B cell (primary cell): ENCODE measurements at regions not wholly inside any gene's neighbourhood (a gene's known extent, or its start where the extent isn't known, plus 50 kb on each side); places are given as distances from the start of the nearest gene placed in this dataset.

ENCODE experiments used
- EZH2 ChIP-seq: IDR thresholded peaks from 2 replicates; pipeline ENCODE4 v1.6.1; 2012; ENCODE audit warnings: borderline replicate concordance, low read depth, mild to moderate bottlenecking, moderate library complexity, low read length; ENCODE audit not compliant: insufficient read depth, poor library complexity, severe bottlenecking
- TF ChIP-seq, protein P1 (sequence below): fragments of 200-600 bp; IDR thresholded peaks from one replicate; pipeline ENCODE4 v1.8.0; 2022; ENCODE audit warnings: antibody characterized with exemption, mild to moderate bottlenecking

DNA sequence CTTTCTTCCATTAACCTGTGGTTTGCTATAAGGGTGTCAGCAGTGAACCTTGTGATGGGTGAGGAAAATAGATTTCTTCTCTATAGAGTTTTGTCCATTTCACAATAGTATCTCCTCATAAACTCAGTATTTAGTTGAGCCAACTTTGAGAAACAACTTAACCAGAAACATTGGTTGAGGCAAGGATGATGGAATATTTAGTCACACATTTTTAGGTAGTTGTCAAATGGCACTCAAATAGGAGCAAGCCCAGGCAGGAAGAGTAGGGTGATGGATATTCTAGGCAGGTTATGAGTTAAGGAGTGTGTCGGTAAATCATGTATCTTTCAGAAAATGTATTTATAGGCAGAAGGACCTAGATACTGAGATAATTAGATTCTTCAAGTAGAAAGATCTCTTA lies 1267.6 kb downstream of the SLC16A7 start:
- TF ChIP-seq, protein P1, sequence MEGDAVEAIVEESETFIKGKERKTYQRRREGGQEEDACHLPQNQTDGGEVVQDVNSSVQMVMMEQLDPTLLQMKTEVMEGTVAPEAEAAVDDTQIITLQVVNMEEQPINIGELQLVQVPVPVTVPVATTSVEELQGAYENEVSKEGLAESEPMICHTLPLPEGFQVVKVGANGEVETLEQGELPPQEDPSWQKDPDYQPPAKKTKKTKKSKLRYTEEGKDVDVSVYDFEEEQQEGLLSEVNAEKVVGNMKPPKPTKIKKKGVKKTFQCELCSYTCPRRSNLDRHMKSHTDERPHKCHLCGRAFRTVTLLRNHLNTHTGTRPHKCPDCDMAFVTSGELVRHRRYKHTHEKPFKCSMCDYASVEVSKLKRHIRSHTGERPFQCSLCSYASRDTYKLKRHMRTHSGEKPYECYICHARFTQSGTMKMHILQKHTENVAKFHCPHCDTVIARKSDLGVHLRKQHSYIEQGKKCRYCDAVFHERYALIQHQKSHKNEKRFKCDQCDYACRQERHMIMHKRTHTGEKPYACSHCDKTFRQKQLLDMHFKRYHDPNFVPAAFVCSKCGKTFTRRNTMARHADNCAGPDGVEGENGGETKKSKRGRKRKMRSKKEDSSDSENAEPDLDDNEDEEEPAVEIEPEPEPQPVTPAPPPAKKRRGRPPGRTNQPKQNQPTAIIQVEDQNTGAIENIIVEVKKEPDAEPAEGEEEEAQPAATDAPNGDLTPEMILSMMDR: no peak
- TF ChIP-seq EZH2: no peak
